HEK293 (cell line): ENCODE measurements at regions not wholly inside any gene's neighbourhood (a gene's known extent, or its start where the extent isn't known, plus 50 kb on each side); places are given as distances from the start of the nearest gene placed in this dataset.

Experiments
- CTCF ChIA-PET: fragments of 350-600 bp; formaldehyde crosslinking; extraction: SDS; loops from one replicate; lab custom pipeline; 2021; ENCODE audit warnings: antibody characterized with exemption; lab: Yijun Ruan, JAX
- POLR2A ChIA-PET: fragments of 300-600 bp; formaldehyde crosslinking; extraction: SDS; loops from one replicate; lab custom pipeline; 2020; ENCODE audit warnings: antibody characterized with exemption, inconsistent platforms; lab: Yijun Ruan, JAX
- H3K27ac ChIP-seq: fragments of 200-500 bp; sonication (Bioruptor generic); 2 replicates; pipeline ENCODE4 v1.5.1; 2014; ENCODE audit warnings: low read depth, low read length, control low read depth, inconsistent platforms; ENCODE audit errors: extremely low read depth
- H3K36me3 ChIP-seq, 2 experiments: fragments of 200-500 bp in 1 of 2; sonication (Bioruptor generic) in 1 of 2; 1 replicate in 1 of 2; 2 replicates in 1 of 2; pipeline ENCODE4 v1.5.1; 2014 to 2017; ENCODE audit warnings: inconsistent platforms in 2 of 2, low read length in 2 of 2; ENCODE audit not compliant: control insufficient read depth in 2 of 2, insufficient read depth in 1 of 2
- H3K4me1 ChIP-seq: fragments of 200-500 bp; sonication (Bioruptor generic); 2 replicates; pipeline ENCODE4 v1.5.1; 2014; ENCODE audit warnings: mild to moderate bottlenecking, low read length, inconsistent platforms; ENCODE audit not compliant: control insufficient read depth, insufficient read depth
- H3K4me3 ChIP-seq: 2 replicates; pipeline ENCODE4 v1.5.1; 2011; ENCODE audit warnings: low read depth, mild to moderate bottlenecking, control low read depth, low read length, moderate library complexity
- H3K9me3 ChIP-seq: fragments of 200-500 bp; sonication (Bioruptor generic); 2 replicates; pipeline ENCODE4 v1.5.1; 2014; ENCODE audit warnings: low read depth, low read length, inconsistent platforms; ENCODE audit not compliant: control insufficient read depth, insufficient read depth
- EGR2 ChIP-seq: fragments of 450-650 bp; formaldehyde crosslinking; IDR thresholded peaks from 2 replicates; pipeline ENCODE4 v1.5.1; 2016; ENCODE audit warnings: low read depth, missing biosample characterization, missing genetic modification characterization
- GLIS1 ChIP-seq: fragments of 450-650 bp; formaldehyde crosslinking; IDR thresholded peaks from 2 replicates; pipeline ENCODE4 v1.5.1; 2016; ENCODE audit warnings: missing biosample characterization, missing genetic modification characterization
- INSM2 ChIP-seq: fragments of 450-650 bp; formaldehyde crosslinking; IDR thresholded peaks from 2 replicates; pipeline ENCODE4 v1.5.1; 2016; ENCODE audit warnings: missing biosample characterization, missing genetic modification characterization
- KLF1 ChIP-seq: fragments of 450-650 bp; formaldehyde crosslinking; IDR thresholded peaks from 2 replicates; pipeline ENCODE4 v1.5.1; 2016; ENCODE audit warnings: missing biosample characterization, missing genetic modification characterization
- KLF10 ChIP-seq: fragments of 450-650 bp; IDR thresholded peaks from 2 replicates; pipeline ENCODE4 v1.5.1; 2018; ENCODE audit warnings: missing biosample characterization, mild to moderate bottlenecking, missing genetic modification characterization
- PATZ1 ChIP-seq: fragments of 450-650 bp; formaldehyde crosslinking; IDR thresholded peaks from 2 replicates; pipeline ENCODE4 v1.5.1; 2016; ENCODE audit warnings: missing biosample characterization, missing genetic modification characterization
- PRDM1 ChIP-seq: fragments of 450-650 bp; formaldehyde crosslinking; IDR thresholded peaks from 2 replicates; pipeline ENCODE4; 2016; ENCODE audit warnings: missing biosample characterization, missing genetic modification characterization
- PRDM4 ChIP-seq: fragments of 450-650 bp; formaldehyde crosslinking; IDR thresholded peaks from 2 replicates; pipeline ENCODE4 v1.5.1; 2017; ENCODE audit warnings: missing biosample characterization, missing genetic modification characterization
- WT1 ChIP-seq: fragments of 450-650 bp; formaldehyde crosslinking; IDR thresholded peaks from 2 replicates; pipeline ENCODE4 v1.5.1; 2016; ENCODE audit warnings: missing biosample characterization, missing genetic modification characterization
- ZBTB7A ChIP-seq: fragments of 450-650 bp; formaldehyde crosslinking; IDR thresholded peaks from 2 replicates; pipeline ENCODE4 v1.5.1; 2016; ENCODE audit warnings: low read depth, missing biosample characterization, missing genetic modification characterization
- ZEB2 ChIP-seq: fragments of 450-650 bp; formaldehyde crosslinking; IDR thresholded peaks from 2 replicates; pipeline ENCODE4 v1.5.1; 2016; ENCODE audit warnings: missing biosample characterization, missing genetic modification characterization
- ZNF114 ChIP-seq: fragments of 450-650 bp; formaldehyde crosslinking; IDR thresholded peaks from 2 replicates; pipeline ENCODE4 v1.5.0; 2017; ENCODE audit warnings: missing biosample characterization, missing genetic modification characterization
- ZNF121 ChIP-seq: fragments of 450-650 bp; formaldehyde crosslinking; IDR thresholded peaks from 2 replicates; pipeline ENCODE4 v1.5.1; 2016; ENCODE audit warnings: missing biosample characterization, missing genetic modification characterization
- ZNF138 ChIP-seq: fragments of 450-650 bp; formaldehyde crosslinking; IDR thresholded peaks from 2 replicates; pipeline ENCODE4 v1.5.1; 2016; ENCODE audit warnings: missing biosample characterization, missing genetic modification characterization, borderline replicate concordance
- ZNF211 ChIP-seq: fragments of 450-650 bp; formaldehyde crosslinking; IDR thresholded peaks from 2 replicates; pipeline ENCODE4 v1.5.1; 2016; ENCODE audit warnings: low read depth, missing biosample characterization, missing genetic modification characterization
- ZNF23 ChIP-seq: fragments of 450-650 bp; formaldehyde crosslinking; IDR thresholded peaks from 2 replicates; pipeline ENCODE4 v1.5.1; 2016; ENCODE audit warnings: missing biosample characterization, missing genetic modification characterization, borderline replicate concordance
- ZNF239 ChIP-seq: fragments of 450-650 bp; formaldehyde crosslinking; IDR thresholded peaks from 2 replicates; pipeline ENCODE4 v1.5.1; 2016; ENCODE audit warnings: missing biosample characterization, missing genetic modification characterization
- ZNF354C ChIP-seq: fragments of 450-650 bp; formaldehyde crosslinking; IDR thresholded peaks from 2 replicates; pipeline ENCODE4 v1.5.1; 2016; ENCODE audit warnings: missing biosample characterization, missing genetic modification characterization, low read depth, borderline replicate concordance
- ZNF561 ChIP-seq: fragments of 450-650 bp; IDR thresholded peaks from 2 replicates; pipeline ENCODE4 v1.5.1; 2018; ENCODE audit warnings: missing biosample characterization, missing genetic modification characterization, borderline replicate concordance
- ZNF571 ChIP-seq: fragments of 450-650 bp; formaldehyde crosslinking; IDR thresholded peaks from 2 replicates; pipeline ENCODE4 v1.5.0; 2017; ENCODE audit warnings: missing biosample characterization, missing genetic modification characterization
- ZNF596 ChIP-seq: fragments of 450-650 bp; IDR thresholded peaks from 2 replicates; pipeline ENCODE4 v1.5.0; 2018; ENCODE audit warnings: missing biosample characterization, mild to moderate bottlenecking, missing genetic modification characterization, moderate library complexity
- ZNF624 ChIP-seq: fragments of 450-650 bp; formaldehyde crosslinking; IDR thresholded peaks from 2 replicates; pipeline ENCODE4 v1.5.1; 2017; ENCODE audit warnings: missing biosample characterization, missing genetic modification characterization
- ZNF664 ChIP-seq: fragments of 450-650 bp; formaldehyde crosslinking; IDR thresholded peaks from 2 replicates; pipeline ENCODE4 v1.5.1; 2016; ENCODE audit warnings: missing biosample characterization, missing genetic modification characterization
- ZNF670 ChIP-seq: fragments of 450-650 bp; formaldehyde crosslinking; IDR thresholded peaks from 2 replicates; pipeline ENCODE4 v1.5.1; 2016; ENCODE audit warnings: missing biosample characterization, missing genetic modification characterization, low read depth
- ZNF768 ChIP-seq: fragments of 450-650 bp; formaldehyde crosslinking; IDR thresholded peaks from 2 replicates; pipeline ENCODE4 v1.5.1; 2018; ENCODE audit warnings: missing biosample characterization, mild to moderate bottlenecking, missing genetic modification characterization
- ZSCAN5A ChIP-seq: fragments of 450-650 bp; formaldehyde crosslinking; IDR thresholded peaks from 2 replicates; pipeline ENCODE4 v1.5.1; 2016; ENCODE audit warnings: missing biosample characterization, missing genetic modification characterization

GRCh38 chr11:19656140-19656541 is 56.5 kb upstream of the NAV2 start:
- CTCF ChIA-PET: interaction anchor here (1.5 kb wide), 1 partner anchor 247 kb away, joined by 3 read pairs; no protein-coding TSS in a partner anchor
- H3K27ac ChIP-seq: no peak overlapping the region
- no peak overlapping the region for H3K4me3 ChIP-seq
- no peaks in the 10 kb centered on the region for H3K36me3 ChIP-seq
- POLR2A ChIA-PET: no interaction called here
- no peaks in the 10 kb centered on the region for H3K9me3 ChIP-seq
- TF ChIP-seq ZEB2 (tag by site-specific recombination): no peak
- TF ChIP-seq ZNF768 (tag by site-specific recombination): no peak
- no peak for TF ChIP-seq KLF1 (tag by site-specific recombination)
- no peak for TF ChIP-seq ZNF114
- TF ChIP-seq ZSCAN5A (tag by site-specific recombination): no peak
- no peak for TF ChIP-seq KLF10 (tag by site-specific recombination)
- TF ChIP-seq ZNF211: no peak
- no peak for TF ChIP-seq ZNF121 (tag by site-specific recombination)
- TF ChIP-seq ZNF239: no peak
- no peak for TF ChIP-seq ZNF561 (tag by site-specific recombination)
- H3K4me1 ChIP-seq: no peaks in the 10 kb centered on the region

DNA sequence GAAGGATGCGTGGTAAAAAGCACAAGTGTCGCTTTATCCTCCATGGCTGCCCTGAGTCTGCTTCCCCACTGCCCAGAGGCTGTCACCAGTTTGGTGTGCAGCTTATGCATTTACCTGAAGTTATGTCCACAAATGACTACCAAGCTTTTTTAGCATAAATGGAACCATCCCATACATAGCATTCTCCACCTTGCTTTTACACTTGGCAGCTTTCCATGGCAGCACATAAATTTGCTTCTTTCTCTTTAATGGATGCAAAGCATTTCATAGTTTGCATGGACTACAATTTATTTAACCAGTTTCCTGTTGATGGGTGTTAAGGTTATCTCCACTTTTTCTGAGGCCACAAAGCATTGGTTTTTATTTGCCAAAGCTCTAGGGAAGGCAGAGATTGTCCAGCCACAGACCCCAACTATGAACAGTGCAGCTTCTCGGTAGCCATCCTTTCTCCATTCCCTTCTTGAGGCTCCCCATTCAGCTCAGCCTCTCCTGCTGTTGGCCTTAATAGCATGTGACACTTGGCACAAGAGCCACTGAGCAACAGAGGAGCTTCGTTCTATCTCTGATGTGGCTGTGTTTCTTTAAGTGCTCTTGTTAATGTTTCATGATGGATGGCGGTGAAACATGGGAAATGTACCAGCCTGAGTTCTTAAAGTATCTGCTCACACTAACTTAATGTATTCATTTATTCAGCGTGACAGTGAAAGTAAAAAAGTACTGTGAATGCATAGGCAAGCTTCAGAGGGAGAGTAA is 59.8 kb upstream of the NAV2 start:
- no peak overlapping the region for H3K27ac ChIP-seq
- ChIA-PET POLR2A (no interaction called here), CTCF (interaction anchor here (1.0 kb wide), 2 partner anchors 90 to 148 kb away, joined by 3 to 4 read pairs; no protein-coding TSS in a partner anchor)
- H3K36me3 ChIP-seq: no peaks in the 10 kb centered on the region
- no peaks in the 10 kb centered on the region for H3K4me1 ChIP-seq
- H3K9me3 ChIP-seq: no peaks in the 10 kb centered on the region
- no peak overlapping the region for H3K4me3 ChIP-seq
- TF ChIP-seq ZNF23 (tag by site-specific recombination) (no peak), ZNF354C (no peak), EGR2 (tag by site-specific recombination) (no peak), WT1 (tag by site-specific recombination) (no peak), ZNF624 (tag by site-specific recombination) (no peak), ZNF138 (no peak), INSM2 (tag by site-specific recombination) (no peak), ZNF768 (tag by site-specific recombination) (no peak), ZBTB7A (tag by site-specific recombination) (no peak), ZNF571 (no peak), GLIS1 (no peak), ZNF596 (tag by site-specific recombination) (no peak), ZNF670 (tag by site-specific recombination) (no peak), PRDM4 (tag by site-specific recombination) (no peak), PRDM1 (tag by site-specific recombination) (no peak), ZNF664 (tag by site-specific recombination) (no peak), PATZ1 (tag by site-specific recombination) (no peak)
